Neural progenitor cell (in vitro differentiated cells): ENCODE measurements at regions not wholly inside any gene's neighbourhood (a gene's known extent, or its start where the extent isn't known, plus 50 kb on each side); places are given as distances from the start of the nearest gene placed in this dataset.

Experiments used
- DNase-seq: peaks from one replicate; pipeline ENCODE4 v3.0.0-alpha.2; 2016; ENCODE audit warnings: low spot score
- H2AFZ ChIP-seq: fragments of 200-600 bp; sonication (generic); replicated peaks from 2 replicates; pipeline ENCODE4 v1.6.1; 2016; ENCODE audit warnings: antibody characterized with exemption
- H3F3A ChIP-seq: fragments of 200-600 bp; sonication (generic); 2 replicates; pipeline ENCODE4 v1.6.1; 2016; ENCODE audit warnings: antibody characterized with exemption, low read depth
- H3K27ac ChIP-seq: fragments of 200-600 bp; sonication (generic); 2 replicates; pipeline ENCODE4 v1.5.1; 2016; ENCODE audit warnings: mild to moderate bottlenecking
- H3K27me3 ChIP-seq: fragments of 200-600 bp; sonication (generic); 2 replicates; pipeline ENCODE4 v1.6.1; 2016; ENCODE audit warnings: mild to moderate bottlenecking, moderate library complexity
- H3K36me3 ChIP-seq: fragments of 200-600 bp; sonication (generic); 2 replicates; pipeline ENCODE4 v1.5.1; 2016
- H3K4me1 ChIP-seq: fragments of 200-600 bp; sonication (generic); 2 replicates; pipeline ENCODE4 v1.6.1; 2016; ENCODE audit warnings: mixed run types
- H3K4me2 ChIP-seq: fragments of 200-600 bp; sonication (generic); 2 replicates; pipeline ENCODE4 v1.6.1; 2016
- H3K4me3 ChIP-seq: fragments of 200-600 bp; sonication (generic); 2 replicates; pipeline ENCODE4 v1.5.1; 2016
- H3K79me2 ChIP-seq: fragments of 200-600 bp; sonication (generic); 2 replicates; pipeline ENCODE4 v1.6.1; 2016; ENCODE audit warnings: low read depth
- H3K9ac ChIP-seq: fragments of 200-600 bp; sonication (generic); 2 replicates; pipeline ENCODE4 v1.6.1; 2016
- H3K9me3 ChIP-seq: fragments of 200-600 bp; sonication (generic); 2 replicates; pipeline ENCODE4 v1.5.1; 2016; ENCODE audit warnings: low read depth
- H4K20me1 ChIP-seq: fragments of 200-600 bp; sonication (generic); 2 replicates; pipeline ENCODE4 v1.6.1; 2016; ENCODE audit warnings: low read depth
- H3K27ac Mint-ChIP-seq: 3 replicates; pipeline ENCODE4 v1.8.0; 2021; ENCODE audit warnings: mixed read lengths
- H3K27me3 Mint-ChIP-seq: 2 replicates; pipeline ENCODE4 v1.8.0; 2022; ENCODE audit warnings: low read depth, mild to moderate bottlenecking, inconsistent platforms, moderate library complexity, mixed read lengths; ENCODE audit not compliant: insufficient read depth
- H3K36me3 Mint-ChIP-seq: 3 replicates; pipeline ENCODE4 v1.8.0; 2021; ENCODE audit warnings: mixed read lengths
- H3K4me1 Mint-ChIP-seq: 3 replicates; pipeline ENCODE4 v1.8.0; 2021; ENCODE audit warnings: mixed read lengths
- H3K4me3 Mint-ChIP-seq: 3 replicates; pipeline ENCODE4 v1.8.0; 2021; ENCODE audit warnings: mild to moderate bottlenecking, moderate library complexity, mixed read lengths
- H3K9me3 Mint-ChIP-seq: 3 replicates; pipeline ENCODE4 v1.8.0; 2020; ENCODE audit warnings: mixed read lengths
- EZH2 ChIP-seq: fragments of 200-600 bp; sonication (generic); IDR thresholded peaks from 2 replicates; pipeline ENCODE4 v1.6.1; 2017; ENCODE audit warnings: antibody characterized with exemption, mild to moderate bottlenecking, moderate library complexity
- EZH2phosphoT487 ChIP-seq: fragments of 200-600 bp; sonication (generic); IDR thresholded peaks from 2 replicates; pipeline ENCODE4 v1.6.1; 2017; ENCODE audit warnings: antibody characterized with exemption
- TF ChIP-seq, protein P1 (sequence below): fragments of 200-600 bp; sonication (generic); IDR thresholded peaks from 2 replicates; pipeline ENCODE4 v1.5.1; 2017; ENCODE audit warnings: antibody characterized with exemption, mild to moderate bottlenecking

DNA sequence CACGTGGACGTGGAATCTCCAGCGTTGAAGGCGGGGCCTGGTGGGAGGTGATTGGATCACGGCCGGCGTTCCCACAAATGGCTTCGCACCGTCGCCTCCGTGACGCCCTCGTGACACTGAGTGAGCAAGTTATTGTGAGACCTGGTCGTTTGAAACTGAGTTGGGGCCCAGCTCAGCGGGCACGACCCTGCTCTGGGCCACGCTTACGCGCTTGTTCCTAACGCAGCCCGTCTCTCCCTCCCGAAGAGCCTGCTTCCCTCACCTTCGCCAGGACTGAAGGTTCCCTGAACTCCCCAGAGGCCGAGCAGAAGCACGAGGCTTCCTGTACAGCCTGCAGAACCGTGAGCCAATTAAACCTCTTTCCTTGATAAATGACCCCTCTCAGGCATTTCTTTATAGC is 121.8 kb downstream of the RTP5 start:
- Histone ChIP-seq H3K79me2 (no peaks in the 10 kb centered on the region), H4K20me1 (no peaks in the 10 kb centered on the region), H3K27me3 (no peaks in the 10 kb centered on the region), H2AFZ (no peak overlapping the region), H3K9me3 (no peaks in the 10 kb centered on the region), H3F3A (no peaks in the 10 kb centered on the region), H3K4me3 (no peak overlapping the region), H3K4me2 (no peak overlapping the region), H3K36me3 (no peaks in the 10 kb centered on the region), H3K27ac (no peak overlapping the region), H3K4me1 (peaks cover 6% of the 10 kb centered on the region), H3K9ac (no peak overlapping the region)
- H3K27me3 Mint-ChIP-seq, result peaks cover 6% of the 10 kb centered on the region
- H3K4me3 Mint-ChIP-seq, result no peak overlapping the region
- H3K9me3 Mint-ChIP-seq, result no peaks in the 10 kb centered on the region
- DNase-seq, result no peak
- no peak overlapping the region for H3K27ac Mint-ChIP-seq
- no peaks in the 10 kb centered on the region for H3K36me3 Mint-ChIP-seq
- H3K4me1 Mint-ChIP-seq, result peaks cover 7% of the 10 kb centered on the region
- TF ChIP-seq EZH2phosphoT487 (no peak), EZH2 (no peak)
- TF ChIP-seq, protein P1, sequence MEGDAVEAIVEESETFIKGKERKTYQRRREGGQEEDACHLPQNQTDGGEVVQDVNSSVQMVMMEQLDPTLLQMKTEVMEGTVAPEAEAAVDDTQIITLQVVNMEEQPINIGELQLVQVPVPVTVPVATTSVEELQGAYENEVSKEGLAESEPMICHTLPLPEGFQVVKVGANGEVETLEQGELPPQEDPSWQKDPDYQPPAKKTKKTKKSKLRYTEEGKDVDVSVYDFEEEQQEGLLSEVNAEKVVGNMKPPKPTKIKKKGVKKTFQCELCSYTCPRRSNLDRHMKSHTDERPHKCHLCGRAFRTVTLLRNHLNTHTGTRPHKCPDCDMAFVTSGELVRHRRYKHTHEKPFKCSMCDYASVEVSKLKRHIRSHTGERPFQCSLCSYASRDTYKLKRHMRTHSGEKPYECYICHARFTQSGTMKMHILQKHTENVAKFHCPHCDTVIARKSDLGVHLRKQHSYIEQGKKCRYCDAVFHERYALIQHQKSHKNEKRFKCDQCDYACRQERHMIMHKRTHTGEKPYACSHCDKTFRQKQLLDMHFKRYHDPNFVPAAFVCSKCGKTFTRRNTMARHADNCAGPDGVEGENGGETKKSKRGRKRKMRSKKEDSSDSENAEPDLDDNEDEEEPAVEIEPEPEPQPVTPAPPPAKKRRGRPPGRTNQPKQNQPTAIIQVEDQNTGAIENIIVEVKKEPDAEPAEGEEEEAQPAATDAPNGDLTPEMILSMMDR, result no peak

DNA sequence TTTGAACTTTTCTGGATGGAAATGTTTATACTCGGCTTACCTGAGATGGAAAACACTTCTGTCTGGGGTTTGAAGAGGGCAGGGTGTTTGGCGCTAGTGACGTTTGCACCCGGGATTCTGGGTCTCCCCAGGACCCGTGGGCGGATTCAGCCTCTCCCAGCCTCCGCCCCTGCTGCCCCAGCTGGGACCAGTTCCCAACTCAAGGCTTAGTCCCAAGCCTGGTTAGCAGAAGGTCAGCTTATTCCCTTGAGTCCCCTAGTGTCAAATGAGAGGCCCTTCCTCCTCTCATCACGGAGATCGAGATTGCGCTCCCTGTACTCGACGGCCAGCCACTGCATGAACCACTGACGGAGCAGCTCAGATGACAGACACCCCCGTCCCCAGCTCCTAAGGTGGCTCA is 123.2 kb downstream of the RTP5 start:
- no peak overlapping the region for H3K27ac Mint-ChIP-seq
- no peaks in the 10 kb centered on the region for H3K36me3 Mint-ChIP-seq
- H3K4me3 Mint-ChIP-seq, result no peak overlapping the region

DNA sequence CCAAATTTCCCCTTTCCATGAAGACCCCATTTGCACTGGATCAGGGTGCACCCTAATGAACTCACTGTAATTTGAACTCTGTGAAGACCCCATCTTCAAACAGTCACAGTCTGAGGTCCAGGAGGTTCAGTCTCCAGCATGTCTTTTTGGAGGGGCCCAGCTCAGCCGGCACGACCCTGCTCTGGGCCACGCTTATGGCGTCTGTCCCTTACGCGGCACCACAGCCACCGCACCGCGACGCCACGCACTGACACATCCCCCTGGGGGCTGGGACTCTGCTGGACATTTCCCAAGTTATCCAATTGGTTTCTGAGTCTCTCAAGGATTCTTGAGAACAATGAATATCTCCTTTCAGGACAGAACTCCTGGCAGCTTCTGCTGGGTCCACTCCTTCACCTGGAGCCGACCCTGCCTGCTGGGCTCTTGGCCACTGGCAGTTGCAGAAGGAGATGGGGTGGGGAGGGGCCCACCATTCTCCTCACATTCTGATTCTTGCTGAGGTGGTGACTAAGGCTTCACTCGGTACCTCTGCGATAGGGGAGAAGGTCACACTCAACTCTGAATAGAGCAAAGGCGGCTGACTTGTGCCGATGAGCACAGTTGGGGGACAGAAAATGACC is 124.0 kb downstream of the RTP5 start:
- TF ChIP-seq EZH2phosphoT487 (no peak), EZH2 (no peak)
- TF ChIP-seq, protein P1, result no peak
- no peaks in the 10 kb centered on the region for H3K9me3 ChIP-seq
- no peaks in the 10 kb centered on the region for H4K20me1 ChIP-seq
- DNase-seq, result no peak
- H3K4me1 ChIP-seq, result peaks cover 6% of the 10 kb centered on the region
- no peak overlapping the region for H3K4me3 ChIP-seq
- no peaks in the 10 kb centered on the region for H3K36me3 ChIP-seq
- no peaks in the 10 kb centered on the region for H3K36me3 Mint-ChIP-seq
- no peak overlapping the region for H2AFZ ChIP-seq
- no peak overlapping the region for H3K4me3 Mint-ChIP-seq
- no peak overlapping the region for H3K9ac ChIP-seq
- no peaks in the 10 kb centered on the region for H3K9me3 Mint-ChIP-seq
- H3F3A ChIP-seq, result no peaks in the 10 kb centered on the region
- peaks cover 9% of the 10 kb centered on the region for H3K4me1 Mint-ChIP-seq
- no peak overlapping the region for H3K27ac ChIP-seq
- no peaks in the 10 kb centered on the region for H3K27me3 ChIP-seq
- no peak overlapping the region for H3K4me2 ChIP-seq
- no peaks in the 10 kb centered on the region for H3K79me2 ChIP-seq
- H3K27me3 Mint-ChIP-seq, result peaks cover 6% of the 10 kb centered on the region
- H3K27ac Mint-ChIP-seq, result no peak overlapping the region

More for the DNA sequence above, 123.2 kb downstream of the RTP5 start:
- Histone ChIP-seq H3F3A (no peaks in the 10 kb centered on the region), H3K27ac (no peak overlapping the region), H2AFZ (no peak overlapping the region), H3K9me3 (no peaks in the 10 kb centered on the region), H4K20me1 (no peaks in the 10 kb centered on the region), H3K36me3 (no peaks in the 10 kb centered on the region), H3K79me2 (no peaks in the 10 kb centered on the region), H3K9ac (no peak overlapping the region), H3K27me3 (no peaks in the 10 kb centered on the region), H3K4me1 (peaks cover 6% of the 10 kb centered on the region), H3K4me2 (no peak overlapping the region), H3K4me3 (no peak overlapping the region)
- Mint-ChIP-seq H3K27me3 (peaks cover 6% of the 10 kb centered on the region), H3K9me3 (no peaks in the 10 kb centered on the region), H3K4me1 (peaks cover 9% of the 10 kb centered on the region)
- no peak for DNase-seq
- TF ChIP-seq EZH2phosphoT487, result no peak
- TF ChIP-seq, protein P1, result no peak
- no peak for TF ChIP-seq EZH2
